Endothelial cell (in vitro differentiated cells): ENCODE measurements at regions not wholly inside any gene's neighbourhood (a gene's known extent, or its start where the extent isn't known, plus 50 kb on each side); places are given as distances from the start of the nearest gene placed in this dataset.

Experiments
- DNase-seq: peaks from one replicate; pipeline ENCODE4 v3.0.0; 2021; ENCODE audit warnings: low spot score
- H3K27ac Mint-ChIP-seq: one replicate; pipeline ENCODE4 v1.8.0; 2021; ENCODE audit warnings: mixed read lengths, inconsistent platforms; ENCODE audit not compliant: unreplicated experiment
- H3K27me3 Mint-ChIP-seq: one replicate; pipeline ENCODE4 v1.8.0; 2021; ENCODE audit warnings: mild to moderate bottlenecking, moderate library complexity, mixed read lengths, inconsistent platforms; ENCODE audit not compliant: unreplicated experiment
- H3K36me3 Mint-ChIP-seq: one replicate; pipeline ENCODE4 v1.8.0; 2021; ENCODE audit warnings: mild to moderate bottlenecking, low read depth, mixed read lengths, inconsistent platforms; ENCODE audit not compliant: unreplicated experiment
- H3K4me1 Mint-ChIP-seq: one replicate; pipeline ENCODE4 v1.8.0; 2021; ENCODE audit warnings: mild to moderate bottlenecking, mixed read lengths, inconsistent platforms; ENCODE audit not compliant: unreplicated experiment
- H3K4me3 Mint-ChIP-seq: one replicate; pipeline ENCODE4 v1.8.0; 2021; ENCODE audit warnings: mild to moderate bottlenecking, mixed read lengths, inconsistent platforms; ENCODE audit not compliant: unreplicated experiment
- H3K9me3 Mint-ChIP-seq: one replicate; pipeline ENCODE4 v1.8.0; 2021; ENCODE audit warnings: mixed read lengths, inconsistent platforms; ENCODE audit not compliant: unreplicated experiment
- CTCF ChIP-seq: fragments of 200-600 bp; sonication (generic); IDR thresholded peaks from one replicate; pipeline ENCODE4 v1.5.0; 2021; ENCODE audit warnings: antibody characterized with exemption; ENCODE audit not compliant: unreplicated experiment

DNA sequence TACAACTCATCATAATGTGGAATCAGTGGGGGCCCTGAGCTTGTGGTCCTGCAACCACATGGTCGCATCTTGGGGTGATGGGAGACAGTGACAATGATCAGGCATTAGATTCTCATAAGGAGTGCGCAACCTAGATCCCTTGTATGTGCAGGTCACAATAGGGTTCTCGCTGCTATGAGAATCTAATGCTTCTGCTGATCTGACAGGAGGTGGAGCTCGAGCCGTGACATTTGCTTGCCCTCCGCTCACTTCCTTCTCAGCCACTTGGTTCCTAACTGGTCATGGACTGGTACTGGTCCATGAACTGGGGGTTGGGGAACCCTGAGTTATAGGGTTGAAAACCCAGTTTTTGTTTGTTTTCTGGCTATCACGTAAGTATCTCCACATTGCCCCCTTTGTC is 1290.9 kb upstream of the ATXN8OS start:
- Mint-ChIP-seq H3K36me3 (no peaks in the 10 kb centered on the region), H3K4me1 (no peaks in the 10 kb centered on the region), H3K27ac (no peak overlapping the region), H3K9me3 (no peaks in the 10 kb centered on the region), H3K27me3 (no peaks in the 10 kb centered on the region), H3K4me3 (no peak overlapping the region)
- TF ChIP-seq CTCF: no peak
- no peak for DNase-seq

DNA sequence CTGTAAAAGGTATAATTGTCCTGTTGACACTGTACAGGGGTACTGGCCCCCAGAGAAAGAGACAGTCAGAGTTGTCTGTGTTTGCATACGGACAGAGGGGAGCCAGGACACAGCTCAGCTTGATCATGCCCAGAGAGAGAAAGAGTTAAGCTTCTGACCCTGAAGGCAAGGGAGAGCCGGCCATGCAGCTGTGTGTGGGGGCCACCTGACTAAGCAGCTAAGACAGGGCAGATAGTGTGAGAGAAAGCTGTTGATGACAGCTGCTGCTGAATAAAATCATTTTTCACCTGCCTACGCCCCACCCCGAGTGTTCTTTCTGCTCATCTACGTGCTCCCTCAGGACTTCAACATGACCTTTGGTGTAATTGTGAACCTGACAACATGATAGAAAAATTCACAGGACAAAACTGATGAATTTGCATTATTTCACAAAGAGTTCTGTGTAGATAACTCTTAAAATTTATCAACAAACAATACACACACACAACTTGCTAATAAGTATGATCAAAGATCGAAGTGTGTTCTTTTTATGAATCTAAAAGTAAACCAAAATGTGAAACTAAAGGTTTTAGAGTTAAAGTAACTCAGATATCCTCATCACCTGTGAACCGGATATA is 1294.3 kb upstream of the ATXN8OS start:
- Mint-ChIP-seq H3K9me3 (no peaks in the 10 kb centered on the region), H3K4me3 (no peak overlapping the region), H3K27me3 (no peaks in the 10 kb centered on the region), H3K4me1 (no peaks in the 10 kb centered on the region), H3K27ac (no peak overlapping the region), H3K36me3 (no peaks in the 10 kb centered on the region)
- no peak for DNase-seq
- TF ChIP-seq CTCF: no peak

GRCh38 chr13:68810660-68811059 is 1297.0 kb upstream of the ATXN8OS start:
- Mint-ChIP-seq H3K9me3 (no peaks in the 10 kb centered on the region), H3K27ac (no peak overlapping the region), H3K4me1 (no peaks in the 10 kb centered on the region), H3K4me3 (no peak overlapping the region), H3K36me3 (no peaks in the 10 kb centered on the region), H3K27me3 (no peaks in the 10 kb centered on the region)
- no peak for DNase-seq
- no peak for TF ChIP-seq CTCF

DNA sequence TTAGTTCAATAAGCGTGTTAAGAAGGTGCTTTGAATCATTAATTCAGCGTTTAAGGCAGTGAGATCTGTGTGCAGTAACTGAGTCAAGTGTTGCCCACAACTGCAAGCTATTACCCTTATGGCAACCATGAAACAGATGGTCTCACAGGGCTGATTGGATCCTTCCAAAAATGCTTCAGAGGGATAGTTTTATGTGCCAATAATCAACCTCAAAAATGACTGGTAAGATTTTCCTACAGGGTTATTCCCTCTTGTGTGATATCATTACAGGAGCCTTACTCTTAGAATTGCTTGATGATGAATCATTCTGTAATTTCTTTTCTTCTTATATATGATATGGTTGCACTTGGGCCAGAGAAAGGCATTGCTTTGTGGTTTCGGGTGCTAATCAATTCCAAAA is 1299.2 kb upstream of the ATXN8OS start:
- Mint-ChIP-seq H3K4me3 (no peak overlapping the region), H3K36me3 (no peaks in the 10 kb centered on the region), H3K27ac (no peak overlapping the region), H3K27me3 (no peaks in the 10 kb centered on the region), H3K4me1 (no peaks in the 10 kb centered on the region), H3K9me3 (no peaks in the 10 kb centered on the region)
- TF ChIP-seq CTCF: no peak
- no peak for DNase-seq

DNA sequence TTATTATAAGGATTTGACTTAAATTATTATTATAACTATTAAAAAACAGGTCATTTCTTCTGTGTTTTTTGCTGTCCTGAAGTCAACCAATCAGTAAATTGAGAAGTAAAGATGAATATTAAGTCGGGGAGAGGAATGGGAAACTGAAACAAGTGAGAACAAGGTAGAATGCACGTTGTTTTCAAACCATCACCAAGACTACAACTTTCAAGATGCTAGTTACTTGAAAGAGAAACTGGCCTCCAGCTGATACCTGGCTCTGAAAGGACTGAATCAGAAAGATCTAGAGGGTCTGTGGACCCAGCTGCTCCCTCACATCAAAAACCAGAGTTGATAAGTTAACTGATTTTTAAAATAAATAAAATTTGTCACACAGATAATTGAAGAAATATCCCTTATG is 1301.5 kb upstream of the ATXN8OS start:
- no peak for TF ChIP-seq CTCF
- H3K36me3 Mint-ChIP-seq: no peaks in the 10 kb centered on the region
- no peak overlapping the region for H3K27ac Mint-ChIP-seq
- H3K9me3 Mint-ChIP-seq: no peaks in the 10 kb centered on the region
- DNase-seq: no peak
- H3K4me1 Mint-ChIP-seq: no peaks in the 10 kb centered on the region
- H3K4me3 Mint-ChIP-seq: no peak overlapping the region
- no peaks in the 10 kb centered on the region for H3K27me3 Mint-ChIP-seq
